ENCODE measurements at regions not wholly inside any gene's neighbourhood (a gene's known extent, or its start where the extent isn't known, plus 50 kb on each side); places are given as distances from the start of the nearest gene placed in this dataset.

GRCh38 chr3:117139681-117140080 is 430.1 kb downstream of the TUSC7 start:
- no peak for TF ChIP-seq POLR2A (IDR thresholded peaks at IDR 0.05; ENCODE audit: extremely low read depth, insufficient read length)
- no peak for TF ChIP-seq MAX (IDR thresholded peaks at IDR 0.05; ENCODE audit: low read depth, low read length)
- no peak for TF ChIP-seq CTCF (IDR thresholded peaks at IDR 0.05; ENCODE audit: low read depth, low read length)
- TF ChIP-seq MYC (IDR thresholded peaks at IDR 0.05; ENCODE audit: low read depth, low read length) = no peak
- DNase-seq (ENCODE audit: low read depth) = no peak
- H3K4me3 ChIP-seq (ENCODE audit: low read depth, low read length) = no peak overlapping the region

GRCh38 chr3:117141812-117142211 is 432.2 kb downstream of the TUSC7 start:
- no peak for DNase-seq (ENCODE audit: low read depth)
- H3K4me3 ChIP-seq (ENCODE audit: low read depth, low read length) = no peak overlapping the region
- no peak for TF ChIP-seq MYC (IDR thresholded peaks at IDR 0.05; ENCODE audit: low read depth, low read length)
- no peak for TF ChIP-seq POLR2A (IDR thresholded peaks at IDR 0.05; ENCODE audit: extremely low read depth, insufficient read length)
- no peak for TF ChIP-seq MAX (IDR thresholded peaks at IDR 0.05; ENCODE audit: low read depth, low read length)
- TF ChIP-seq CTCF (IDR thresholded peaks at IDR 0.05; ENCODE audit: low read depth, low read length) = no peak

- H3K4me3 ChIP-seq (ENCODE audit: low read depth, low read length) = no peak overlapping the region
- no peak for DNase-seq (ENCODE audit: low read depth)
- TF ChIP-seq POLR2A (IDR thresholded peaks at IDR 0.05; ENCODE audit: extremely low read depth, insufficient read length) (no peak), CTCF (IDR thresholded peaks at IDR 0.05; ENCODE audit: low read depth, low read length) (no peak), MYC (IDR thresholded peaks at IDR 0.05; ENCODE audit: low read depth, low read length) (no peak), MAX (IDR thresholded peaks at IDR 0.05; ENCODE audit: low read depth, low read length) (no peak)
Observed at GRCh38 chr3:117144853-117145252, 435.3 kb downstream of the TUSC7 start.

GRCh38 chr3:117145677-117146076 is 436.1 kb downstream of the TUSC7 start:
- TF ChIP-seq MAX (IDR thresholded peaks at IDR 0.05; ENCODE audit: low read depth, low read length) (no peak), MYC (IDR thresholded peaks at IDR 0.05; ENCODE audit: low read depth, low read length) (no peak), CTCF (IDR thresholded peaks at IDR 0.05; ENCODE audit: low read depth, low read length) (no peak)
- DNase-seq (ENCODE audit: low read depth) = no peak
- H3K4me3 ChIP-seq (ENCODE audit: low read depth, low read length) = no peak overlapping the region

- DNase-seq (ENCODE audit: low read depth) = no peak
- no peak overlapping the region for H3K4me3 ChIP-seq (ENCODE audit: low read depth, low read length)
- TF ChIP-seq MAX (IDR thresholded peaks at IDR 0.05; ENCODE audit: low read depth, low read length) = no peak
- no peak for TF ChIP-seq POLR2A (IDR thresholded peaks at IDR 0.05; ENCODE audit: extremely low read depth, insufficient read length)
- TF ChIP-seq CTCF (IDR thresholded peaks at IDR 0.05; ENCODE audit: low read depth, low read length) = no peak
- TF ChIP-seq MYC (IDR thresholded peaks at IDR 0.05; ENCODE audit: low read depth, low read length) = no peak
Observed at GRCh38 chr3:117146571-117146970, 437.0 kb downstream of the TUSC7 start.

GRCh38 chr3:117149584-117149983 is 440.0 kb downstream of the TUSC7 start:
- DNase-seq (ENCODE audit: low read depth) = no peak
- TF ChIP-seq POLR2A (IDR thresholded peaks at IDR 0.05; ENCODE audit: extremely low read depth, insufficient read length) (no peak), MYC (IDR thresholded peaks at IDR 0.05; ENCODE audit: low read depth, low read length) (no peak), CTCF (IDR thresholded peaks at IDR 0.05; ENCODE audit: low read depth, low read length) (no peak)
- no peak overlapping the region for H3K4me3 ChIP-seq (ENCODE audit: low read depth, low read length)
